ENCODE measurements at regions not wholly inside any gene's neighbourhood (a gene's known extent, or its start where the extent isn't known, plus 50 kb on each side); places are given as distances from the start of the nearest gene placed in this dataset.

DNA sequence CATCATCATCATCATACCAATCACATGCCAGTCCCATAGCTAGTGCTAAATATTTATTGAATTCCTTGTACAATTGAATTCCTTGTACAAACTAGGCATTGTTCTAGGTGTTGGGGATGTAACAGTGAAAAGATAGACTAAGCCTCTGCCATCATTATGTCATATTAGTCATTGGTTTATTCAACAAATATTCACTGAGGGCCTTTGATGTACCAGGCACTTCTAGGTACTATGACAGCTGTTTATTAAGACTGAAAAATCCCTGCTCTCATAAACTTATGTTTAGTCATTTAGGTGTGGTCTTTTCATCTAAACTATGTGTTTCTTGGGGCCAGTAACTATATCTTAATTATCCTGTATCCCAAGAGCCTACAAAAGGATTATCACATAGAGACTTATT, 412.3 kb upstream of the ETAA1 start:
- CTCF ChIA-PET, result no interaction called here
- DNase-seq (no peak), ATAC-seq (no peak)
- intact Hi-C loops (cut with micrococcal nuclease), result no loop called here
- Mint-ChIP-seq H3K4me3 (no peak overlapping the region), H3K4me1 (ENCODE audit: low read depth) (no peaks in the 10 kb centered on the region), H3K27me3 (no peaks in the 10 kb centered on the region), H3K27ac (no peak overlapping the region), H3K9me3 (peaks cover 3% of the 10 kb centered on the region), H3K36me3 (ENCODE audit: low read depth) (no peaks in the 10 kb centered on the region)
- POLR2A ChIA-PET, result no interaction called here
- TF ChIP-seq, protein P1, sequence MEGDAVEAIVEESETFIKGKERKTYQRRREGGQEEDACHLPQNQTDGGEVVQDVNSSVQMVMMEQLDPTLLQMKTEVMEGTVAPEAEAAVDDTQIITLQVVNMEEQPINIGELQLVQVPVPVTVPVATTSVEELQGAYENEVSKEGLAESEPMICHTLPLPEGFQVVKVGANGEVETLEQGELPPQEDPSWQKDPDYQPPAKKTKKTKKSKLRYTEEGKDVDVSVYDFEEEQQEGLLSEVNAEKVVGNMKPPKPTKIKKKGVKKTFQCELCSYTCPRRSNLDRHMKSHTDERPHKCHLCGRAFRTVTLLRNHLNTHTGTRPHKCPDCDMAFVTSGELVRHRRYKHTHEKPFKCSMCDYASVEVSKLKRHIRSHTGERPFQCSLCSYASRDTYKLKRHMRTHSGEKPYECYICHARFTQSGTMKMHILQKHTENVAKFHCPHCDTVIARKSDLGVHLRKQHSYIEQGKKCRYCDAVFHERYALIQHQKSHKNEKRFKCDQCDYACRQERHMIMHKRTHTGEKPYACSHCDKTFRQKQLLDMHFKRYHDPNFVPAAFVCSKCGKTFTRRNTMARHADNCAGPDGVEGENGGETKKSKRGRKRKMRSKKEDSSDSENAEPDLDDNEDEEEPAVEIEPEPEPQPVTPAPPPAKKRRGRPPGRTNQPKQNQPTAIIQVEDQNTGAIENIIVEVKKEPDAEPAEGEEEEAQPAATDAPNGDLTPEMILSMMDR (IDR thresholded peaks at IDR 0.05), result no peak

DNA sequence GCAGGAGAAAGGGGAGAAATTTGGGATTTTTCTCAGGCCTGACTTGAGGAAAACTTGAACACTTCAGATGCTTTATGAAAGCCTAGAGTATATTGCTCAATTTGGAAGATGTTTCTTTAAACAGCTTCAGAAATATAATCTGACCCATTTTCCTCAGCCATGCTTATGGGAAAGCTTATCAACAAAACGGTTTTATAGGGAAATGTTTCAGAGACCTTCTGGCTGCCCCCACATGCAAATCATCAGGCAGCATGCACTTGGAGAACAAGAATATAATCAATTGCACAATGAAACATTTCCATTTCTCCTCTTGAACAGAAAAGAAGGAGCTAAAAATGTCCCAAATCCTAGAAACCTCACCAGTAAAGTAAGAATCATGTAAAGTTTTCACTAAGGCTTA, 411.2 kb upstream of the ETAA1 start:
- H3K9me3 Mint-ChIP-seq, result peaks cover 3% of the 10 kb centered on the region
- ATAC-seq, result no peak
- H3K27ac Mint-ChIP-seq, result no peak overlapping the region
- intact Hi-C loops (cut with micrococcal nuclease), result no loop called here
- no peaks in the 10 kb centered on the region for H3K4me1 Mint-ChIP-seq (ENCODE audit: low read depth)
- no peaks in the 10 kb centered on the region for H3K36me3 Mint-ChIP-seq (ENCODE audit: low read depth)
- TF ChIP-seq, protein P1 (IDR thresholded peaks at IDR 0.05), result no peak
- CTCF ChIA-PET, result no interaction called here
- no peaks in the 10 kb centered on the region for H3K27me3 Mint-ChIP-seq
- POLR2A ChIA-PET, result no interaction called here
- DNase-seq, result no peak
- no peak overlapping the region for H3K4me3 Mint-ChIP-seq

DNA sequence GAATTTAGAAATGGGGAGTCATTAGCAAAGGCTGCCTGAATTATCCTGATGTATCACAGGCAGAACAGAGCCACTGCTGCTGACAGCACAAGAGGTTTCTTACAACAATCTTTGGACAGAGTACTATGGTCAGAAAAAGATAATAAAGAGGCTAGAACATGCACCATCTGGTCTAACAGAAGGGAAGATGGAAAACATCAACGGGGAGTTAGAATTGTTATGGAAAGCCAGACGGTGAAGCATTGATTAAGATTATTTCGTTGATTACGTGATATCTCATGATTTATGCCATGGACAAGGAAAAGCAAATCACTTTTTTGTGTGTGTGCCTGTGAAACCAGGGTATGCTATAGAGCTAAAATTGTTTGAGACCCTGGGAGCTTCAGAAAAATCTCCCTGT, 409.4 kb upstream of the ETAA1 start:
- POLR2A ChIA-PET, result no interaction called here
- H3K4me1 Mint-ChIP-seq (ENCODE audit: low read depth), result no peaks in the 10 kb centered on the region
- ATAC-seq (no peak), DNase-seq (no peak)
- H3K36me3 Mint-ChIP-seq (ENCODE audit: low read depth), result no peaks in the 10 kb centered on the region
- CTCF ChIA-PET, result no interaction called here
- TF ChIP-seq, protein P1 (IDR thresholded peaks at IDR 0.05), result no peak
- H3K27ac Mint-ChIP-seq, result no peak overlapping the region
- no peaks in the 10 kb centered on the region for H3K27me3 Mint-ChIP-seq
- intact Hi-C loops (cut with micrococcal nuclease), result no loop called here
- no peak overlapping the region for H3K4me3 Mint-ChIP-seq
- H3K9me3 Mint-ChIP-seq, result peaks cover 3% of the 10 kb centered on the region

DNA sequence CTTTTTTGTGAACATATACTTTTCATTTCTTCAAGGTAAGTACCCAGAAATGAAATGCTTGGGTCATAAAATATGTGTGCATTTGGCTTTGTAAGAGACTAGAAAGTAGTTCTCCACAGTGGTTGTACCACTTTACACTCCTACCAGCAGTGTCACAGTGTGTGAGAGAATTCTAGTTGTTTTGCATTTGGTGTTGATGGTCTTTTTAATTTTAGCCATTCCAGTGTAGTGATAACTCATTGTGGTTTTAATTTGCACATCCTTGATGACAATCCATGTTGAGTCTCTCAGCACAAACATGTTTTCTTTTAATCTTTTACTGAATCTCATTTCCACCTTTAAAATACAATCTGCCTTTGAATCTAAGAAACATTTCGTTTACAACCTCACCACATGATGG, 402.5 kb upstream of the ETAA1 start:
- ChIA-PET POLR2A (no interaction called here), CTCF (no interaction called here)
- TF ChIP-seq, protein P1 (IDR thresholded peaks at IDR 0.05), result no peak
- no peak overlapping the region for H3K27ac Mint-ChIP-seq
- DNase-seq (no peak), ATAC-seq (no peak)
- H3K9me3 Mint-ChIP-seq, result peaks cover 1% of the 10 kb centered on the region
- intact Hi-C loops (cut with micrococcal nuclease), result no loop called here
- H3K36me3 Mint-ChIP-seq (ENCODE audit: low read depth), result no peaks in the 10 kb centered on the region
- no peak overlapping the region for H3K4me3 Mint-ChIP-seq
- H3K4me1 Mint-ChIP-seq (ENCODE audit: low read depth), result no peaks in the 10 kb centered on the region
- no peaks in the 10 kb centered on the region for H3K27me3 Mint-ChIP-seq

DNA sequence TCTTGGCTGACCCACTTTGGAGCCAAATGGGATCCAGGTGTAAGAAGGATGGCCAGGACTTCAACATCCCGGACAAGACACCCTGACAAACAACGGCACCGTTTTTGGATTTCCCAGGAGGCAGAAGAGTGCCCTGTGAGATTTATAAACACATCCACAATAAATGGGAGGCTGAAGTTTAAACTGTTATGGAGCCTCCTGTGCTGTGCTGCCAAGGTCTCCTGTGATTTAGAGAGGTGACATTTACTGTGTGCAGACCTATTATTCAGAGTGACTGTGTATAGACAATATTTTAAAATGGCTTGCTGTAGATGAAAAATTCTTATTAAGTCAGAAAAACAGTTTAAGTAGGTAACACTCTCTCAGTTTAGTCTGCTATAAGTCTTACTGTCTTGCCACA, 401.5 kb upstream of the ETAA1 start:
- no peak overlapping the region for H3K27ac Mint-ChIP-seq
- H3K27me3 Mint-ChIP-seq, result no peaks in the 10 kb centered on the region
- H3K9me3 Mint-ChIP-seq, result peaks cover 1% of the 10 kb centered on the region
- POLR2A ChIA-PET, result no interaction called here
- H3K36me3 Mint-ChIP-seq (ENCODE audit: low read depth), result no peaks in the 10 kb centered on the region
- intact Hi-C loops (cut with micrococcal nuclease), result no loop called here
- no peak overlapping the region for H3K4me3 Mint-ChIP-seq
- no peaks in the 10 kb centered on the region for H3K4me1 Mint-ChIP-seq (ENCODE audit: low read depth)
- CTCF ChIA-PET, result no interaction called here
- DNase-seq, result no peak
- no peak for ATAC-seq
- TF ChIP-seq, protein P1 (IDR thresholded peaks at IDR 0.05), result no peak

Measured in activated CD8-positive, alpha-beta T cell treated with anti-CD3 and anti-CD28 coated beads for 36 hours (primary cell).